ENCODE measurements at regions not wholly inside any gene's neighbourhood (a gene's known extent, or its start where the extent isn't known, plus 50 kb on each side); places are given as distances from the start of the nearest gene placed in this dataset.

DNA sequence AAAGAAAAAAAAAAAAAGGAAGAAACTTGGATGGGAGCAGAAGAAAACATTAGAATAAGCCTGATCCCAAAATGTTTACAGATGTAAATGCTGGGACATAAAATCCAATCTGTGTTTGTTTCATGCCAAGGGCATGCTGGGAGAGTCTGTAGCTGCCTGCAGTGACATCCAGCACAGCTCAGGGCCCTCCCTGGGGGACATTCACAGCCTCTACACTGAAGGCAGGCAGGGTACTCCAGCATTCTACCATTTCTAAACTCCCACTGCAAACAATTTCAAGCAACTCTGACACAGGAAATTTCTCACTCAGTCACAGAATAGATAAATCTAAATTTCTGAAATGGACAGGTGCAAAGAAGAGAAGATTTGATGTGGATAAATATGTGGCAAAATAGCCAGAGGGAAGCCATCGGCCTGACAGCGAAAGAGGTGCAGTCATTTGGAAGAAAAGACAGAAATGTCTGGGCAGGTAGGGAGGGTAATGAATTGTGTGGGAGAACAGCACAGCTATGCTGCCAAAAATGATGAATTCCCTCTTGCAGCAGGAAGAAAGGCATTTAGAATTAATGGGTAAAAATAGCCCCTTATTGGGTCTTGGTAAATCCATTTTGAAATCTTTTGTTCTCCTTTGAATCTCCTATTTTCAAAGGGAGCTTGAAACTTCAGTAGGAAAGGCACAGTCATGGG lies 199.4 kb downstream of the MED10 start:
- no peak for ATAC-seq (ENCODE audit: low read depth)

DNA sequence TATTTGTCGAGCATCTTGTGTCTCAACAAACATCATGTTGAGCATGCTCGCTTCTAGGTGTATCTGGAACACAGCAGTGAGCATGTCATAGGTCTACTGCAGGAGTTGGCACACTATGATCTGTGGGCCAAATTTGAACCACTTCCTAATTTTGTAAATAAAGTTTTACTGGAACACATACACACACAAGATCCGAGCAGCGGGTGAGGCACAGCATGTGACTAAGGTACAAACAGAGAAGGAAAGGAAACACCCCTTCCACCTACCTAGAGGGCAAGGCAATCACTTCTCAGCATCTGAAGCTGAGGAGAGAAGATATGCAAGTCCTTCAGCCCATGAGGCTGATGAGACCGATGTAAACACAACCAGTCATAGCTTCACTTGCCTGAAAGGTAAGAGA lies 200.4 kb downstream of the MED10 start:
- no peak overlapping the region for H3K27ac ChIP-seq (ENCODE audit: poor library complexity, severe bottlenecking)
- H3K4me1 ChIP-seq (ENCODE audit: insufficient read depth, poor library complexity, severe bottlenecking), result no peaks in the 10 kb centered on the region
- ATAC-seq (ENCODE audit: low read depth) (no peak), DNase-seq (ENCODE audit: low spot score) (no peak)
- TF ChIP-seq, protein P1, sequence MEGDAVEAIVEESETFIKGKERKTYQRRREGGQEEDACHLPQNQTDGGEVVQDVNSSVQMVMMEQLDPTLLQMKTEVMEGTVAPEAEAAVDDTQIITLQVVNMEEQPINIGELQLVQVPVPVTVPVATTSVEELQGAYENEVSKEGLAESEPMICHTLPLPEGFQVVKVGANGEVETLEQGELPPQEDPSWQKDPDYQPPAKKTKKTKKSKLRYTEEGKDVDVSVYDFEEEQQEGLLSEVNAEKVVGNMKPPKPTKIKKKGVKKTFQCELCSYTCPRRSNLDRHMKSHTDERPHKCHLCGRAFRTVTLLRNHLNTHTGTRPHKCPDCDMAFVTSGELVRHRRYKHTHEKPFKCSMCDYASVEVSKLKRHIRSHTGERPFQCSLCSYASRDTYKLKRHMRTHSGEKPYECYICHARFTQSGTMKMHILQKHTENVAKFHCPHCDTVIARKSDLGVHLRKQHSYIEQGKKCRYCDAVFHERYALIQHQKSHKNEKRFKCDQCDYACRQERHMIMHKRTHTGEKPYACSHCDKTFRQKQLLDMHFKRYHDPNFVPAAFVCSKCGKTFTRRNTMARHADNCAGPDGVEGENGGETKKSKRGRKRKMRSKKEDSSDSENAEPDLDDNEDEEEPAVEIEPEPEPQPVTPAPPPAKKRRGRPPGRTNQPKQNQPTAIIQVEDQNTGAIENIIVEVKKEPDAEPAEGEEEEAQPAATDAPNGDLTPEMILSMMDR (IDR thresholded peaks at IDR 0.05; ENCODE audit: poor library complexity, severe bottlenecking), result no peak
- no peaks in the 10 kb centered on the region for H3K36me3 ChIP-seq (ENCODE audit: low read depth)
- H3K27me3 ChIP-seq (ENCODE audit: insufficient read depth, poor library complexity, severe bottlenecking), result no peaks in the 10 kb centered on the region
- H3K9me3 ChIP-seq (ENCODE audit: severe bottlenecking), result no peaks in the 10 kb centered on the region
- H3K4me3 ChIP-seq (ENCODE audit: severe bottlenecking), result no peak overlapping the region

More for the DNA sequence above, 199.4 kb downstream of the MED10 start:
- Histone ChIP-seq H3K4me3 (ENCODE audit: severe bottlenecking) (no peak overlapping the region), H3K36me3 (ENCODE audit: low read depth) (no peaks in the 10 kb centered on the region), H3K27ac (ENCODE audit: poor library complexity, severe bottlenecking) (no peak overlapping the region), H3K9me3 (ENCODE audit: severe bottlenecking) (no peaks in the 10 kb centered on the region), H3K27me3 (ENCODE audit: insufficient read depth, poor library complexity, severe bottlenecking) (no peaks in the 10 kb centered on the region), H3K4me1 (ENCODE audit: insufficient read depth, poor library complexity, severe bottlenecking) (no peaks in the 10 kb centered on the region)
- TF ChIP-seq, protein P1 (IDR thresholded peaks at IDR 0.05; ENCODE audit: poor library complexity, severe bottlenecking), result no peak
- DNase-seq (ENCODE audit: low spot score), result no peak

GRCh38 chr5:6176102-6176693 lies 202.1 kb downstream of the MED10 start:
- Histone ChIP-seq H3K4me1 (ENCODE audit: insufficient read depth, poor library complexity, severe bottlenecking) (no peaks in the 10 kb centered on the region), H3K36me3 (ENCODE audit: low read depth) (no peaks in the 10 kb centered on the region), H3K4me3 (ENCODE audit: severe bottlenecking) (no peak overlapping the region), H3K9me3 (ENCODE audit: severe bottlenecking) (no peaks in the 10 kb centered on the region), H3K27ac (ENCODE audit: poor library complexity, severe bottlenecking) (no peak overlapping the region), H3K27me3 (ENCODE audit: insufficient read depth, poor library complexity, severe bottlenecking) (no peaks in the 10 kb centered on the region)
- DNase-seq (ENCODE audit: low spot score), result no peak
- TF ChIP-seq, protein P1 (IDR thresholded peaks at IDR 0.05; ENCODE audit: poor library complexity, severe bottlenecking), result no peak
- ATAC-seq (ENCODE audit: low read depth), result no peak

GRCh38 chr5:6175172-6175854 lies 203.0 kb downstream of the MED10 start:
- no peaks in the 10 kb centered on the region for H3K36me3 ChIP-seq (ENCODE audit: low read depth)
- H3K9me3 ChIP-seq (ENCODE audit: severe bottlenecking), result no peaks in the 10 kb centered on the region
- no peak for ATAC-seq (ENCODE audit: low read depth)
- H3K4me3 ChIP-seq (ENCODE audit: severe bottlenecking), result no peak overlapping the region
- H3K27ac ChIP-seq (ENCODE audit: poor library complexity, severe bottlenecking), result no peak overlapping the region
- H3K4me1 ChIP-seq (ENCODE audit: insufficient read depth, poor library complexity, severe bottlenecking), result no peaks in the 10 kb centered on the region
- H3K27me3 ChIP-seq (ENCODE audit: insufficient read depth, poor library complexity, severe bottlenecking), result no peaks in the 10 kb centered on the region
- no peak for DNase-seq (ENCODE audit: low spot score)
- TF ChIP-seq, protein P1 (IDR thresholded peaks at IDR 0.05; ENCODE audit: poor library complexity, severe bottlenecking), result no peak
